SH-SY5Y (cell line): ENCODE measurements at regions not wholly inside any gene's neighbourhood (a gene's known extent, or its start where the extent isn't known, plus 50 kb on each side); places are given as distances from the start of the nearest gene placed in this dataset.

ENCODE experiments used
- GATA2 ChIP-seq: IDR thresholded peaks from 2 replicates; pipeline ENCODE4 v1.6.1; 2011; ENCODE audit warnings: mild to moderate bottlenecking, low read depth, low read length
- GATA3 ChIP-seq: IDR thresholded peaks from 2 replicates; pipeline ENCODE4 v1.6.1; 2011; ENCODE audit warnings: low read depth, mild to moderate bottlenecking, low read length, moderate library complexity

- no peak for TF ChIP-seq GATA3
- TF ChIP-seq GATA2 = no peak
Measured at GRCh38 chr2:235333076-235333475, 160.8 kb upstream of the AGAP1 start.

GRCh38 chr2:235334179-235334578 is 159.7 kb upstream of the AGAP1 start:
- TF ChIP-seq GATA2 (no peak), GATA3 (no peak)

GRCh38 chr2:235343156-235343774 is 150.6 kb upstream of the AGAP1 start:
- TF ChIP-seq GATA2 (no peak), GATA3 (no peak)

GRCh38 chr2:235343869-235344268 is 150.0 kb upstream of the AGAP1 start:
- TF ChIP-seq GATA2 (no peak), GATA3 (no peak)

- no peak for TF ChIP-seq GATA3
- TF ChIP-seq GATA2 = no peak
Measured at GRCh38 chr2:235345745-235346144, 148.1 kb upstream of the AGAP1 start.

GRCh38 chr2:235347691-235348090 is 146.2 kb upstream of the AGAP1 start:
- TF ChIP-seq GATA2 (no peak), GATA3 (no peak)

GRCh38 chr2:235348329-235348728 is 145.5 kb upstream of the AGAP1 start:
- TF ChIP-seq GATA3 (no peak), GATA2 (no peak)

GRCh38 chr2:235350234-235350633 is 143.6 kb upstream of the AGAP1 start:
- TF ChIP-seq GATA2 (no peak), GATA3 (no peak)

- TF ChIP-seq GATA2 = no peak
- no peak for TF ChIP-seq GATA3
Measured at GRCh38 chr2:235352541-235352940, 141.3 kb upstream of the AGAP1 start.

GRCh38 chr2:235357881-235358280 is 136.0 kb upstream of the AGAP1 start:
- TF ChIP-seq GATA3 = no peak
- no peak for TF ChIP-seq GATA2

GRCh38 chr2:235358981-235359471 is 134.8 kb upstream of the AGAP1 start:
- TF ChIP-seq GATA2 (no peak), GATA3 (no peak)

GRCh38 chr2:235360446-235360845 is 133.4 kb upstream of the AGAP1 start:
- TF ChIP-seq GATA2 = no peak
- TF ChIP-seq GATA3 = no peak

GRCh38 chr2:235365743-235366142 is 128.1 kb upstream of the AGAP1 start:
- TF ChIP-seq GATA3 (no peak), GATA2 (no peak)

GRCh38 chr2:235366390-235366789 is 127.5 kb upstream of the AGAP1 start:
- TF ChIP-seq GATA3 (no peak), GATA2 (no peak)

- no peak for TF ChIP-seq GATA2
- TF ChIP-seq GATA3 = no peak
Measured at GRCh38 chr2:235366807-235367206, 127.0 kb upstream of the AGAP1 start.

- TF ChIP-seq GATA2 (no peak), GATA3 (no peak)
Measured at GRCh38 chr2:235371018-235371417, 122.8 kb upstream of the AGAP1 start.
